ENCODE measurements at regions not wholly inside any gene's neighbourhood (a gene's known extent, or its start where the extent isn't known, plus 50 kb on each side); places are given as distances from the start of the nearest gene placed in this dataset.

- TF ChIP-seq CTCF (conservative IDR thresholded peaks at IDR 0.05; ENCODE audit: low read depth, low read length) (no peak), POLR2A (IDR thresholded peaks at IDR 0.05; ENCODE audit: low read depth, low read length) (no peak), RAD21 (IDR thresholded peaks at IDR 0.05; ENCODE audit: low read length) (no peak)
These were observed 272.9 kb upstream of the BCHE start for GRCh38 chr3:166110102-166110501.

All from IMR-90 (cell line).